ENCODE measurements at regions not wholly inside any gene's neighbourhood (a gene's known extent, or its start where the extent isn't known, plus 50 kb on each side); places are given as distances from the start of the nearest gene placed in this dataset.

GRCh38 chr9:17062497-17062896 lies 72.3 kb upstream of the CNTLN start:
- H3K36me3 ChIP-seq, result no peaks in the 10 kb centered on the region
- no peak overlapping the region for H3K4me3 ChIP-seq
- intact Hi-C loops (cut with DNase I), result no loop called here
- no peak overlapping the region for H3K27ac ChIP-seq
- H3K9me3 ChIP-seq, result no peaks in the 10 kb centered on the region
- H3K27me3 ChIP-seq, result no peaks in the 10 kb centered on the region
- TF ChIP-seq CTCF (IDR thresholded peaks at IDR 0.05), result no peak
- no peaks in the 10 kb centered on the region for H3K4me1 ChIP-seq
- ATAC-seq, result no peak
- DNase-seq, result no peak

- TF ChIP-seq CTCF (IDR thresholded peaks at IDR 0.05), result no peak
- DNase-seq (no peak), ATAC-seq (no peak)
- H3K4me3 ChIP-seq, result no peak overlapping the region
- intact Hi-C loops (cut with DNase I), result no loop called here
- H3K4me1 ChIP-seq, result no peaks in the 10 kb centered on the region
- no peak overlapping the region for H3K27ac ChIP-seq
- H3K9me3 ChIP-seq, result no peaks in the 10 kb centered on the region
- no peaks in the 10 kb centered on the region for H3K27me3 ChIP-seq
- H3K36me3 ChIP-seq, result no peaks in the 10 kb centered on the region
These were observed 74.4 kb upstream of the CNTLN start for GRCh38 chr9:17060450-17060849.

- Histone ChIP-seq H3K27me3 (no peaks in the 10 kb centered on the region), H3K4me3 (no peak overlapping the region), H3K4me1 (no peaks in the 10 kb centered on the region), H3K27ac (no peak overlapping the region), H3K36me3 (no peaks in the 10 kb centered on the region), H3K9me3 (no peaks in the 10 kb centered on the region)
- intact Hi-C loops (cut with DNase I), result no loop called here
- DNase-seq (no peak), ATAC-seq (no peak)
- TF ChIP-seq CTCF (IDR thresholded peaks at IDR 0.05), result no peak
These were observed 75.4 kb upstream of the CNTLN start for GRCh38 chr9:17059465-17059864.

- ATAC-seq (no peak), DNase-seq (no peak)
- no peak for TF ChIP-seq CTCF (IDR thresholded peaks at IDR 0.05)
- Histone ChIP-seq H3K9me3 (no peaks in the 10 kb centered on the region), H3K27ac (no peak overlapping the region), H3K4me1 (no peaks in the 10 kb centered on the region), H3K36me3 (no peaks in the 10 kb centered on the region), H3K27me3 (no peaks in the 10 kb centered on the region), H3K4me3 (no peak overlapping the region)
- intact Hi-C loops (cut with DNase I), result no loop called here
These were observed 77.1 kb upstream of the CNTLN start for GRCh38 chr9:17057729-17058128.

GRCh38 chr9:17052626-17053025 lies 82.2 kb upstream of the CNTLN start:
- DNase-seq, result no peak
- no peak for TF ChIP-seq CTCF (IDR thresholded peaks at IDR 0.05)
- Histone ChIP-seq H3K27ac (no peak overlapping the region), H3K27me3 (no peaks in the 10 kb centered on the region), H3K9me3 (no peaks in the 10 kb centered on the region), H3K36me3 (no peaks in the 10 kb centered on the region), H3K4me1 (no peaks in the 10 kb centered on the region), H3K4me3 (no peak overlapping the region)
- intact Hi-C loops (cut with DNase I), result no loop called here
- ATAC-seq, result no peak

GRCh38 chr9:17045381-17045940 lies 89.4 kb upstream of the CNTLN start:
- Histone ChIP-seq H3K9me3 (no peaks in the 10 kb centered on the region), H3K36me3 (no peaks in the 10 kb centered on the region), H3K4me1 (no peaks in the 10 kb centered on the region), H3K27ac (no peak overlapping the region), H3K4me3 (no peak overlapping the region), H3K27me3 (no peaks in the 10 kb centered on the region)
- intact Hi-C loops (cut with DNase I), result no loop called here
- TF ChIP-seq CTCF (IDR thresholded peaks at IDR 0.05), result no peak
- no peak for ATAC-seq
- no peak for DNase-seq
